Germinal center (tissue), 1 donor: ENCODE measurements at regions not wholly inside any gene's neighbourhood (a gene's known extent, or its start where the extent isn't known, plus 50 kb on each side); places are given as distances from the start of the nearest gene placed in this dataset.
"Not testable (repeated sequence)": the region's sequence is repeated elsewhere in the genome, so short reads cannot be mapped to it uniquely, and the experiment has no call there.

ENCODE experiments used
- DNase-seq: peaks from one replicate; pipeline ENCODE4 v3.0.0; 2012; ENCODE audit warnings: mixed read lengths, low spot score

DNA sequence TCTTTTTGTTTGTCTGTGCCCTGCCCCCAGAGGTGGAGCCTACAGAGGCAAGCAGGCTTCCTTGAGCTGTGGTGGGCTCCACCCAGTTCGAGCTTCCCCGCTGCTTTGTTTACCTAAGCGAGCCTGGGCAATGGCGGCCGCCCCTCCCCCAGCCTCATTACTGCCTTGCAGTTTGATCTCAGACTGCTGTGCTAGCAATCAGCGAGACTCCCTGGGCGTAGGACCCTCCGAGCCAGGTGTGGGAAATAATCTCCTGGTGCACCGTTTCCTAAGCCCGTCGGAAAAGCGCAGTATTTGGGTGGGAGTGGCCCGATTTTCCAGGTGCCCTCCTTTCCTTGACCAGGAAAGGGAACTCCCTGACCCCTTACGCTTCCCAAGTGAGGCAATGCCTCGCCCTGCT is 78.6 kb upstream of the HAND2 start:
- DNase-seq: not testable (repeated sequence)

GRCh38 chr4:173591760-173592159 is 61.7 kb upstream of the HAND2 start:
- DNase-seq: no peak

- DNase-seq: no peak
These were observed 60.7 kb upstream of the HAND2 start for GRCh38 chr4:173590697-173591096.

DNA sequence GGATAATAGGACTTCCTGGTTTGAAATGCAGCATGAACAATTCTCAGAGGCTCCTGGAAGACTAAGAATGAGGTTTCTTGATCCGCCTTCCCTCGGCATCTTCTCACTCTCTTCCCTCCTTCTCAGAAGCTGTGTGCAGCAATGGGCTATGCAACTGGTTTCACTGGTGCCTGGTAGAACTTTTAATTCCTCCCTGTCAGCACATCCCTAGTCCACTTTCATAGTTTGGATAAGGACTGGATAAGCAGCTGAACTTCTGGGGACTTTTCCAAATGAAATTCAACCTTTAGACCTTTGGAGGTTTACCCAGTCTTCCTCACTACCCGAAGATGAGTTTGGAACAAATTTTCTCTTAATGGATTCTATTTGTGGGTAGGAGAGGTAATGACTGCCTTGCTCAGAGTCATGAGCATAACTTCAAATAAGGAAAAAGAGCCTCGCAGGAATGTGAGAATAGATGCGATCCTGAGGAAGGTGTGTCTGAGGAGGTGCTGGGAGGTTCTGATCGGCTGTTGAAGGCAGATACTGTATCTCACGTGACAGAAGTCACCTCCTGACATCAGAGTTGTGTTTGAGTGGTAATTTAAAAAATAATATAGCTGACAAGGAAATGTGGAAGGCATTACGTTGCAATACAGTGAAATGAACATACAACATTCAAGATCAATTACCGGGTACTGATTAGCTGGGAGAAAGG is 56.0 kb upstream of the HAND2 start:
- no peak for DNase-seq

DNA sequence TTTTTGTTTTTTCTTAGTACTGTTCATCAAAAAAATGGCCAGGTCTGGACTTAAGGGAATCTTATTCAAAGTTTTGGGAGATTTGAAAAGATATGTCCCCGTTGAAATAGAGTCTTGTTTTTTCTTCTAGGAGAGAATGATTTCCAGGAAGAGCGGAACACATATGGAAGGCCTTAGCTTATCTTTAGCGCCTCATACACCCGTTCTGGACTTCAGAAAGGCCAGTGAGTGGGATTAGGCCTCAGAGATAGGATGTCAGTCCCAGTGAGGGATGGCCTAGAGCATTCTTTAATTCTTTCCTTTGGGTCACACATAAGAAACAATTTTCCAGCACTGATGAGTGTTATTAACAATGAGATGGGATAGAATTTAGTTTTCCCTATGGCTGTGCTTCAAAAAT is 54.5 kb upstream of the HAND2 start:
- DNase-seq: no peak
